Retina (tissue), 1 donor: ENCODE measurements at regions not wholly inside any gene's neighbourhood (a gene's known extent, or its start where the extent isn't known, plus 50 kb on each side); places are given as distances from the start of the nearest gene placed in this dataset.
"Not testable (repeated sequence)": the region's sequence is repeated elsewhere in the genome, so short reads cannot be mapped to it uniquely, and the experiment has no call there.

ENCODE experiments used
- DNase-seq: peaks from one replicate; pipeline ENCODE4 v3.0.0-alpha.2; 2016

DNA sequence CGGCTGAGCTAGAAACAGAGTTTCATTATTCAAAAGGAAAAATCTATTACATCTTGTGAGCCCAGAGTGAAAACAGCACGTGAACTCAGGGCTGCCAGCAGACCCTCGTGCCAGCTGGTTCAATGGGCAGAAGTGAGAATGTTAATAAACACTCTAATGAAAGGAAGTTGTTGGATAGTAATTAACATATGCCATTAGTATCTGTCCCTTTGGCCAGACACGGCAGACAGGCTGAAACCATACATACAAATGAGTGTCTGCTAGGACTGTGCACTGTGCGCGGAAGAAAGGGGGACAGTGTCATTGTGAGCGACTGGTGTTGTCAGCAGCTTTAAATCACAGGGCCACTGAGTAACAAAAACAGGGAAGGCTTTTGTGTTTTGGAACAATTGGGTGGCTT lies 121.9 kb upstream of the TSC22D1 start:
- peak; percentile 39 for DNase-seq

GRCh38 chr13:44697058-44697457 lies 120.9 kb upstream of the TSC22D1 start:
- no peak for DNase-seq

- DNase-seq, result no peak
Observed at GRCh38 chr13:44695520-44695919, 119.4 kb upstream of the TSC22D1 start.

DNA sequence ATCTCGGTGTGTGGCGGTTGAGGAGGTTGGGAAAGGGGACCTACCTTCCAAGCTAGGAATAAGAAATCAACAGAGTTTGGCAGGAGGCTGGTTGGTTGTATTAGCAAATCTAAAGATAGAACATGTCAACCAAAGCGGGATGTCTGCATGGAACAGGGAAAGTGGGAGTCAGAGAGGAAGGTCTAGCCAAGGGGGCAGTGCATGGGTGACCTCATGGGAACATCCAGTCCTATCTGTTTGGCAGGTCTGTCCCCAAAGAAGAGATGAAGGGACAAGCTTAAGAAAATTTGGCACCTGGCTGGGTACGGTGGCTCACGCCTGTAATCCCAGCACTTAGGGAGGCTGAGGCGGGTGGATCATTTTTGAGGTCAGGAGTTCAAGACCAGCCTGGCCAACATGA lies 118.7 kb upstream of the TSC22D1 start:
- DNase-seq, result no peak

DNA sequence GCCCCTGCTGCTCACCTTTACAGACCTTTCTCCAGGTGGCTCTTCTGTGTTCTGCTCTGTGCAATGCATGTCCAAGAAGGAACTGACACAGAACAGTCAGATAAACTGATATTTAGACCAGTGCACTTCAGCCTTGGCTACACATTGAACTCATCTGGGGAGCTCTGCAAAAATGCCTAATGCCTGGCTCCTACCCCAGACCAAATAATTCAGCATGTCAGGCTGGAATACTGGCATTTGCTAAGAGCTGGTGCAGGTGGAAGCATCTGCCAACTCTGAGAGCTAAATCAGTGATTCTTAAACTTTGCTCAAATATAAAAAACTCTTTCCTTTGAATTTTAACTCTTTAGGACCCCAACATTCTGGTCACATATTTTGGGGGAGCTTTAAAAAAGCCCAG lies 118.2 kb upstream of the TSC22D1 start:
- no peak for DNase-seq

GRCh38 chr13:44693156-44693764 lies 117.1 kb upstream of the TSC22D1 start:
- no peak for DNase-seq

DNA sequence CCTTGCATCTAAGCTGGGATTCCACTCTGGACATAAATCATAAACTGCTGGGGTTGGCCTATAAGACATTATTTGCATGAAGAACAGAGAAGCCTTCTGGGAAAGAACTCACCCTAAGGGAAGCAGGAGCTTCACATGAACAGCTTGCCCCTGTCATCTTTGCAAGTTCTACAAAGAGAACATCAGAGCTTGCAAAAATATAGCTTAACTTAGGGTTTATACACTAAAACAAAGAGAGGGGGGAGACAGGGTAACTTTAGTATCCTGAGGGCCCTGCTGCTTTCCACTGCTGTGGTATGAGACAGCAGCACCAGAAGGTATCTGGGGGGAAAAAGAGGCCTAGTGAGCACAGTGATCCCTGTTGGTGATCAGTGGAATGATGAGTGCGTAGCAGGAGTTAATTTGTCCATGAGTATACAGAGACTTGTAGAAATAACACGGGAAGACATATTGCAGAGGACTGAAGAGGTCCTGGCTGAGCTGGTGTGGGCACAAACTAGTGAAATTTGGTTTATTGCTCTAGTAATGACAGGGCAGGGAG lies 116.1 kb upstream of the TSC22D1 start:
- DNase-seq, result no peak

- no peak for DNase-seq
Observed at GRCh38 chr13:44690376-44690775, 114.2 kb upstream of the TSC22D1 start.

DNA sequence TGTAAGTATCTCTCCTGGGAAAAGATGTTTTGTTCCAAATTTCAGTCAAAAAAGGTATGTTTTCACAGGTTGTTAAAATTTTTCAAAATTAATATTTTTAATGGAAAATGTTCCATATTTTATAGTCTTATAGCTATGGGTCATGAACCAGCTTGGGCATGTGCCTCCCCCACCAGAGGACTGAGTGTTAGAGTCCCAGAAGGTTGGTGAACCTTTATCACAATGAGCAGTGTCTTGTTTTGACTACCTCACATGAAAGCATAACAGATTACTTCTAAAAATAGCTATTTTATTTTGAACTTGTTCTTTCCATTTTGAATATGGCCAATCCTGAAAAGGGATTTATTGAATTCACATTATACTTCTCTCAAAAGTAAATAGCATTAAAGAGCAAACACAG lies 112.5 kb upstream of the TSC22D1 start:
- no peak for DNase-seq

DNA sequence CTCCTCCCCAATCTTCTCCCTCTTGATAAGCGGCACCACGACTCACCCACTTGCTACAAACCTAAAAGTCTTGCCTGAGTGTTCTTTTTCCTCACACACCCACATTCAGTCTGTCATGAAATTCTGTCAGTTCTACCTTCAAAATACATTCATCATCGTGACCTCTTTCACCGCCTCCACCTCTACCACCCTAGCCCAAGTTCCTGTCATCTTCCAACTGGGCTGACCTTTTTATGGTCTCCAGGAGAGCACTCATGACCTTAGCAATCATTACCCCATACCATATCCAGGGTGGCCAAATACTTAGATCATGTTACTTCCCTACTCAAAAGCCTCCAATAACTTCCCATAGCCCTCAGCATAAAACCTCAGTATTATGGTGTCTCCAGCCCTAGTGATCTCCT lies 110.4 kb upstream of the TSC22D1 start:
- no peak for DNase-seq

- no peak for DNase-seq
Observed at GRCh38 chr13:44685641-44686040, 109.5 kb upstream of the TSC22D1 start.

GRCh38 chr13:44682416-44682815 lies 106.3 kb upstream of the TSC22D1 start:
- DNase-seq, result not testable (repeated sequence)

- DNase-seq, result no peak
Observed at GRCh38 chr13:44680746-44681355, 104.7 kb upstream of the TSC22D1 start.

- no peak for DNase-seq
Observed at GRCh38 chr13:44679597-44679996, 103.5 kb upstream of the TSC22D1 start.

DNA sequence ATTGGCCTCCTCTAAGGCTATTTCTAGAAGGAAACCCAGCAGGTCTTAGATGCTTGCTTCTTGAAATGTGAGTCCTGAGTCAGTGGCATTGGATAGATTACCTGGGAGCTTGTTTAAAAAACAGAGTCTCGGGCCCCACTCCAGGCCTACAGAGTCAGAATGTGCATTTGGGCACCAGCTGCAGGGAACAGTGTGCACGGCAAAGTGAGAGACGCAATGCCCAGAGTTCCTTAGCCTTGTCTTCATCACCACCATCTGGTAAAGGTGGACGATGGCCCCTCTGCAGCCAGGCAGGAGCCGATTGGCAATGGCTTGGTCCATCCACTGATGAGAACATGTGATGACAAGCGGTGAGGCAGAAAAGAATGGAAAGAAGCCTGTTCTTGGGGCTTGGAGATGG lies 102.1 kb upstream of the TSC22D1 start:
- DNase-seq, result no peak

GRCh38 chr13:44676534-44676933 lies 100.4 kb upstream of the TSC22D1 start:
- no peak for DNase-seq

- DNase-seq, result no peak
Observed at GRCh38 chr13:44669534-44669933, 93.4 kb upstream of the TSC22D1 start.

- no peak for DNase-seq
Observed at GRCh38 chr13:44668688-44669087, 92.6 kb upstream of the TSC22D1 start.

DNA sequence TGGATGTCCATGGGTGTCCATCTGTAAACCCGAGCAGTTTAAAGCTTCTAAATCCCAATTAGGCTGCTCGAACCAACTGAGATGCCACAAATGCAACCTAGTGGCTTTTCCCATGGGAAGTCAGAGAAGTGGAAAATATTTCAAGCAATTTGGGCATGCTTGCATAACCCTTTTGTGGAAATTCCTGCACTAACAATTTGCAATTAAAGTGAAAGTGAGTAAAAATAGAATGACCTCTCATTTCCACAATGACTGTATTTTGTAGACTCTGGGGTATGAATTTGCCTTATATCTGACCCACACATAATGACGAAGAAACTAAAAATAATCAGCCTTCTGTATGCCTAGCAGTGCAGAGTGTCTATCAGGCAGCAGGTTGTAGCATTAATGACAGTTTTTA lies 91.8 kb upstream of the TSC22D1 start:
- peak; percentile 67 for DNase-seq

GRCh38 chr13:44666538-44666937 lies 90.4 kb upstream of the TSC22D1 start:
- DNase-seq, result not testable (repeated sequence)

GRCh38 chr13:44664308-44664707 lies 88.2 kb upstream of the TSC22D1 start:
- no peak for DNase-seq

DNA sequence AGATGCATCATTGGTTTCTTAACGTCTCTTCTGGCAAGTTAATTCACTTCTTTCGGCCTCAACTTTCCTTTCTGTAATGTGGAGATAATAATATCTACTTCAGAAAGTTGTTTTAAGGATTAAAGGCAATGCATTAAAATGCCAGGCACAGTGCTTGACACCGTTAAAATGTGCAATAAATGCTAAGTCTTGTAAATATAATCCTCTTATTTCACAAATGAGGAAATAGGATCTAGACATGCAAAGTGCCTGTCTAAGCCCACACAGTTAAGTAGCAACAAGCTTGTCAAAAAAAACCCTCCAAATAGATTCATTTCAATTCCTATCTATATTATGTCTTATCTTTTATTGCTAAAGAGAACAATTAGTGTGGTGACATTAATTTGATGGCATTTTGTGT lies 86.4 kb upstream of the TSC22D1 start:
- DNase-seq, result no peak

DNA sequence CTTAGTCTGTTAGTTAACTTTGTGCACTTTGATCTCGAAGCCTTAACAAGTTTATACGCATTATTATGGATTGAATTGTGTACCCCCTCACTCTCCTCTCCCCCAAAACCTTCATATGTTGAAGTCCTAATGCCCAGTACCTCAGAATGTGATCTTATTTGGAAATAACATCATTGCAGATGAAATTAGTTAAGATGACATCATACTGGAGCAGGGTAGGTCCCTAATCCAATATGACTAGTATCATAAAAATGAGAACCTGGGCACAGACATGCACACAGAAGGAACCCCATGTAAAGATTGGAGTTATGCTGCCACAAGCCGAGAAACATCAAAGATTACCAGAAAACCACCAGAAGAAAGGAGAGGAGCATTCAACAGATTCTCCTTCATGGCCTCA lies 85.8 kb upstream of the TSC22D1 start:
- DNase-seq, result no peak

DNA sequence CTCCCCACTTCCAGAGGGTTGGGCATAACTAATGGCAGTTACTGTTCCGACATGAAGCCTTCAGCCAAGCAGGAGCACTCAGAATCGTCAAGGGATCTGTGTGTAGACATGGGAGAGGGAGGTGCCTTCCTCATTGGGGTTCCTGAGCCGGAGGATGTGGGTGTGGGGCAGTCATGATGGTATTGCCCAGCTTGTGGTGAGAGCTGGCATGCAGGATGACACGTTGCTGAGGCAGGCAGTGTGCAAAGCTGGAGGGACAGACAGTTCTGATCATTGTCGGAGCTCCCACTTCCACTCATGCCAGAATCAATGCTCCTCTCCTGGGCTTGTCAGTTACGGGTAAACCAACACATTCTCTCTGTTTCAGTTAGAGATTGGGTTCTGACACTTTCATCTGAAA lies 83.9 kb upstream of the TSC22D1 start:
- DNase-seq, result no peak
